OCI-LY1 (cell line): ENCODE measurements at regions not wholly inside any gene's neighbourhood (a gene's known extent, or its start where the extent isn't known, plus 50 kb on each side); places are given as distances from the start of the nearest gene placed in this dataset.

Experiments
- EZH2 ChIP-seq: fragments of 200-600 bp; sonication (generic), shearing (Covaris generic); IDR thresholded peaks from 2 replicates; pipeline ENCODE4 v1.8.0; 2017; ENCODE audit warnings: borderline replicate concordance, mixed run types, mild to moderate bottlenecking, antibody characterized with exemption, low read length, moderate library complexity, mixed read lengths
- TF ChIP-seq, protein P1 (sequence below): fragments of 200-600 bp; sonication (generic), shearing (Covaris generic); IDR thresholded peaks from 2 replicates; pipeline ENCODE4 v1.5.1; 2017; ENCODE audit warnings: mild to moderate bottlenecking, antibody characterized with exemption, low read length, moderate library complexity, mixed read lengths

DNA sequence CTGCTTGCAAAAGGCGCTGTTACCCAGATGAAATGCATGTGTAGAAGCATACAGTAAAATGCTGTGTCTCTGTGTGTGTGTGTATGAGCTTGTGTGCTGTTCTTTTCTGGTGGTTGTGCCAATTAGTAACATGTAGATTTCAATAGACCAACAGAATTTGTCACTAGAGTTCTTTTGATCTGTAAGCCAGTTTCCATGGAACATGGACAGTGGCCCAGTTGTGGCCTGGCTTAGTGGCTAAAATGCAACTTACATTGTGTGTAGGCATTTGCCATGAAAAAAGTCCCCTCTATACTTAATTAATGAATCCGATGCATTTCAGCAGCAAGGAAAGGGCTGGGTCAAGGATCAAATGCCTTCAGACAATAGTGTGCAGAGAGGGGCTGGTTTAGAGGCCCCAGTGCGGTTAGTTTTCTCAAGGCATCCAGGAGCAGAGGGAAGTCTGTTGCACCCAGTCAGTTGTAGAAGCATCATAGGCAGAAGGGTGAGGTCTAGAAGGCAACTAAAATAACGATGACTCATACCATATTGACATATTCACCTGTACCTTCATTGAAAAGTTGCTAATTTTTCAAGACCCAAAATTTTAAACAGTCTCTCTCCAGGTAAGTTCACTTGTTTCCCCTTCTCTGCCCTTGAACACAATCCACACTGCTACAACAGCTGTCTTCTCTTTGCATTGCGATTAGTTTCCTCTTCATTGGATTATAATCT lies 366.9 kb upstream of the SPRED2 start:
- no peak for TF ChIP-seq EZH2
- TF ChIP-seq, protein P1, sequence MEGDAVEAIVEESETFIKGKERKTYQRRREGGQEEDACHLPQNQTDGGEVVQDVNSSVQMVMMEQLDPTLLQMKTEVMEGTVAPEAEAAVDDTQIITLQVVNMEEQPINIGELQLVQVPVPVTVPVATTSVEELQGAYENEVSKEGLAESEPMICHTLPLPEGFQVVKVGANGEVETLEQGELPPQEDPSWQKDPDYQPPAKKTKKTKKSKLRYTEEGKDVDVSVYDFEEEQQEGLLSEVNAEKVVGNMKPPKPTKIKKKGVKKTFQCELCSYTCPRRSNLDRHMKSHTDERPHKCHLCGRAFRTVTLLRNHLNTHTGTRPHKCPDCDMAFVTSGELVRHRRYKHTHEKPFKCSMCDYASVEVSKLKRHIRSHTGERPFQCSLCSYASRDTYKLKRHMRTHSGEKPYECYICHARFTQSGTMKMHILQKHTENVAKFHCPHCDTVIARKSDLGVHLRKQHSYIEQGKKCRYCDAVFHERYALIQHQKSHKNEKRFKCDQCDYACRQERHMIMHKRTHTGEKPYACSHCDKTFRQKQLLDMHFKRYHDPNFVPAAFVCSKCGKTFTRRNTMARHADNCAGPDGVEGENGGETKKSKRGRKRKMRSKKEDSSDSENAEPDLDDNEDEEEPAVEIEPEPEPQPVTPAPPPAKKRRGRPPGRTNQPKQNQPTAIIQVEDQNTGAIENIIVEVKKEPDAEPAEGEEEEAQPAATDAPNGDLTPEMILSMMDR = no peak
